HG03060 (cell line): ENCODE measurements at regions not wholly inside any gene's neighbourhood (a gene's known extent, or its start where the extent isn't known, plus 50 kb on each side); places are given as distances from the start of the nearest gene placed in this dataset.

Source experiments
- ATAC-seq: cut with Tn5 transposase; IDR thresholded peaks from one replicate; pipeline ENCODE4 v1.9.1; 2021; ENCODE audit warnings: low read depth, moderate number of reproducible peaks; ENCODE audit not compliant: unreplicated experiment

GRCh38 chr2:147657086-147658000, 187.5 kb upstream of the ACVR2A start:
- no peak for ATAC-seq

GRCh38 chr2:147649998-147650397, 194.8 kb upstream of the ACVR2A start:
- ATAC-seq, result no peak

DNA sequence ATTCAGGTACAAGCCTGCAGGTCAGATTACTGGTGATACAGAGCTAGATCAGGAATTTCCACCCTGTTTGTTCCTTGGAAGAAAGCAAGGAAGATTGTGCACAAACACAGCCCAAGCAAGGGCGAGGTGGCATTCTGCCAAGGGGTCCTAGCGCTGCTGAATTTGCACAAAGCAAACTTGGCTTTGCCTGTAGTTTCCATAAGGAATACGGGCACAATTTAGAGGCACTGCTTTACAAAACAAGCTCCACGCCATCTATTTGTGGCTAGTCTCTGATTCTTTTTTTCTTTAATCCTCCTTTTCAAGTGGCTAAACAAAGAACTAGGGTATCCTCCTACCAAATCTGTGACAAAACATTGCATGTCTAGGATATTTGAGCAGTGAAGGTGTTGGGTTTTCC, 195.5 kb upstream of the ACVR2A start:
- ATAC-seq, result no peak

GRCh38 chr2:147648471-147648870, 196.4 kb upstream of the ACVR2A start:
- ATAC-seq, result no peak

- ATAC-seq, result no peak
Measured at GRCh38 chr2:147647816-147648215, 197.0 kb upstream of the ACVR2A start.

DNA sequence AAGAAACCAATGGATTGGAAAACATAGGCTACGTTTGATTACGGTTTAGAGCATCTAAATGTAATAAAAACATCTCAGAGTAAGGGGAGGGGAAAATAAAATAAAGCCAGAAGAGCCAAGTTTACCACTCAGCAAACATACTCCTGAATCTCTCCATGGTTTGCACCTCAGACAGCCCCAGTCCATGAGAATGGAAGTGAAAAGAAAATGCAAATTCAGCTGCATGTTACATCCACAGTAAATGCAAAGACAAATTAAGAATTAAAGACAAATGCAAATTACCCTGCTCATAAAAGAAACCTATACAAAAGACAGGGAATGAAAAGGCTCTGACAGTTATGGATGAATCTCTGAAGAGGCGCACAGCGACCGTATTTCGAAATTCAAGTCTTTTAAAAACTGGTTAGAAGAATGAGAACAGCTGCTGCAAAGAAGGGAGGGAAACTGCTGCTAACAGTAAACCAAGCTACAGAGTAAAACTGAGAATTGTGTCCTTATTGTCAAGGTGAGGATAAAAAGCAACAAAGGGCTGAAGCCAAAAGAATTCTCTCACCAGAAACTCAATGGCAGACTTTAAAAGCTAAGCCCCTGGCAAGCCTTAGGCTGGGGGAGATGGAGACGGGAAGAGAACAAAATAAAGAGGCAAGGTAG, 197.9 kb upstream of the ACVR2A start:
- no peak for ATAC-seq

DNA sequence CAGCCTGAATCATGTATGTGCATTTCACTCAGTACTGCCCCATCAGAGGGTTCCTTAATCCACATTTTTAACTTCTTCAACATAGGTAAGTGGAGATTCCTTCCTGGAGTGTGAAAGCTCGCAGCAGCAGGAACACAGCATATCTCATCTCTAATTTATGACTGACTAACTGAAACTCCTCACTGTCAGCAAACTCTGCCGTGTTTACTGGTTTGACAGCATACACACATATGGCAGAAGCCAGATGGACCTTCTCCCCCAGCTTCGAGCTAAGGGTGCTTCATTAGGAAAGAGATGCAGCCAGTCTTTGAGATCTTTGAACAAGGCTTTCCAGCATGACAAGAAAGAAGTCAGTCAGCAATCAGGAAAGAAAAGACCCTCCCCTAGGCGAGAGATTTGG, 200.3 kb upstream of the ACVR2A start:
- ATAC-seq, result no peak

GRCh38 chr2:147642765-147643164, 202.1 kb upstream of the ACVR2A start:
- ATAC-seq, result no peak

DNA sequence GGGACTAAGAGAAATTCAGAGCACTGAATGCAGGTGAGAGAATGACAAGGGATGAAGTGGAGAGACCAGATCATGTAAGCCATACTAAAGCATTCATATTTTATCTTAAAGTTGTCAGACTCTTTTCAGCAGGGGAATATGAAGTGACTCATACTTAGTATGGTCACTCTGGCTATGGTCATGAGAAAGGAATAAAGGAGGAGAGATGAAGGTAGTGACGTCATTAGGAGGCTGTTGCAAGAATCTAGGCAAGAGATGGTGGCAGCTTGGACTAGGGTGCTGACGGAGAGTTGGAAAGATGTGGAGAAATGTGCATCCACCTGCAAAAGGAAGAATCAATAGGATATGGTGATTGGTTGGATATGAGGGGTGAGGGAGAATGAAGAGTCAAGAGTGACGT, 203.2 kb upstream of the ACVR2A start:
- ATAC-seq, result no peak

DNA sequence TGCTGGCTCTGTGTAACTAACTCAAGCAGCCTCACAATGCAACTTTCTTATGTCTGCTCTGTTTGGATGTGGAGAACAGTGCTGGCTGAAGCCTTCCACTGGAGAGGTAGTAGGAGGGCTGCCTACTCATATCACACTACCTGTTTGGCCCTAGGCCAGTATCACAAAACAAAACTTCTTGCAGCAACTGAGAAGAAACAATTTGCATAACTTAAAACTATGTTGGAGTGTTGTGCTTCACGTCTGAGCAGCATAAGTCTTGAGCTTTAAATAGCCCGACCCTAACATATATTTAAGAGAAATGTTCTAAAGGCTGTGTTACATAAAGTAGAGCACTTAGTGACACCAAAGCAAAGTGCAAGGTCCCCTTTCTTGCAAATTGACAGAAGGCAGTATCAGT, 204.9 kb upstream of the ACVR2A start:
- peak; percentile 80 for ATAC-seq

- ATAC-seq, result no peak
Measured at GRCh38 chr2:147639386-147639785, 205.4 kb upstream of the ACVR2A start.

DNA sequence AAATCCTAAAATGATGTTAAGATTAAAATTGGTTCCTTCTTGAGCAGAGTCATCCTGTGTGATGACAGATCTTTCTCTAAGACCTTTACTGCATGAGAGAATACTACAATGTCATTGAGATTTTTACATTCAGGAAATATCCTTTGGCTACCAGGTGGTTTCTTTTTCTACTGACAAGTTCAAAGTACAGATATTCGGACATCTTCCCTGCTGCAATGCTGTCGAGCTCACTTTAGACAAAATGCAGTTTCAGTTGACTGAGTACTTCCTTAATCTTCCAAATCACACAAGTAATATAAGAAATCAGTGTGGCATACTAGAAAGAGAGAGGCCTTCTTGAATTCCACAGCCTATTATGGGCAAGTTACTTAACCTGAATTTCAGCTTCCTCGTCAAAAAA, 207.9 kb upstream of the ACVR2A start:
- no peak for ATAC-seq

GRCh38 chr2:147636238-147636882, 208.5 kb upstream of the ACVR2A start:
- no peak for ATAC-seq

DNA sequence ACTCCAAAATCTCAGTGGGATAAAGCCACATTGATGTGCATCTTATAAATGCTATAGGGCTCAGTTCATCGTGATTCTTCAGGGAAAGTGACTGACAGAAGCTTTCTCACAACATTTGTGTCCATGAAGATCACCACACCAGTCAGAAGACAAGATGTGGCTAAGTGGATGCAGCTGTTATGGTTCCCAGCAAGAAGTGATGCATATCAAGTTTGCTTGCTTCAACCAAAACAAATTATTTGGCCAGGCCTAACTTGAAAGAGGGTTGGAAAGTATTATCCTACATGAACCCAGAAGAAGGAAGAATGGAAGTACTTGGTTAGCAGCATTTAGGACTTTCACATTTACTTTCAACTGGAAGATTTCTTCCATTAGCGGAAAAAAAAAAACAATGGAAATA, 210.0 kb upstream of the ACVR2A start:
- ATAC-seq, result no peak

DNA sequence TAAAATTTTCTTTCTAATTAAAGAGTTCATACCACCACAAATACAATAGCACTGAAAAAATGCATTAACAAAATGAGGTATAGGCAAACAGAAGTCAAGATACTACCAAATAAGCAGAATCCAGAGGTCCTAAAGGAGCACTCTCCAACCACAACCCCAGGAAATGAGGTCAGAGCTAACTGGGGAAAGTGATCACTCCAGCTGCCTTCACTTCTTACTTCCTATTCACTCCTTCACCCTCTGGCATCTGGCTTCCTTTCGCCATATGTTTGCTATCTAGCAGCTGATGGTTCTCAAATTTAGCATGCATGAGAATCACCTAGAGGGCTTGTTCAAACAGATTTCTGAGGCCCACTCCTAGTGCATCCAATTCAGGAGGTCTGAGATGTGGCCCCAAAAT, 212.6 kb upstream of the ACVR2A start:
- no peak for ATAC-seq

GRCh38 chr2:147631294-147631693, 213.5 kb upstream of the ACVR2A start:
- ATAC-seq, result no peak

GRCh38 chr2:147630585-147630984, 214.2 kb upstream of the ACVR2A start:
- ATAC-seq, result no peak

DNA sequence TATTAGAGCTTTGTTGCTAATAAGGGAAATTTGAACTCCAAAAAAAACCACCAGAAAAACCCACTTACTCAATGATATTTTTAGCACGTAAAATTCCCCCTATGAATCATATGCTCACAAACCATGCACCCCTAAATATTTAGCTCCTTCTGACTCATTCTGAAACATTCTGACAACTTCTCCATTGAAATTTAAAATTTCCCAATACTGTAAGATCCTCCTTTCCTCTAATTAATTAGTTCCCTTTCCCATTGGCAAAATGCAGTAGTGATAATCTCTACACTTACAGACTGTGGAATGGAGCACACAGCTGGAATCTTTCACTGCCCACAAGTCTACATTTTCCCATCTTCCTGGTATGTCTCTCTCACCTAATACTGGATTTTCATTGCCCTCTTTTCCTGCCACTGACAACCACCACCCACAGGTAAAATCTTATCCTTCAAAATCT, 215.8 kb upstream of the ACVR2A start:
- ATAC-seq, result peak; percentile 39

- ATAC-seq, result peak; percentile 91
Measured at GRCh38 chr2:147623328-147623727, 221.5 kb upstream of the ACVR2A start.

DNA sequence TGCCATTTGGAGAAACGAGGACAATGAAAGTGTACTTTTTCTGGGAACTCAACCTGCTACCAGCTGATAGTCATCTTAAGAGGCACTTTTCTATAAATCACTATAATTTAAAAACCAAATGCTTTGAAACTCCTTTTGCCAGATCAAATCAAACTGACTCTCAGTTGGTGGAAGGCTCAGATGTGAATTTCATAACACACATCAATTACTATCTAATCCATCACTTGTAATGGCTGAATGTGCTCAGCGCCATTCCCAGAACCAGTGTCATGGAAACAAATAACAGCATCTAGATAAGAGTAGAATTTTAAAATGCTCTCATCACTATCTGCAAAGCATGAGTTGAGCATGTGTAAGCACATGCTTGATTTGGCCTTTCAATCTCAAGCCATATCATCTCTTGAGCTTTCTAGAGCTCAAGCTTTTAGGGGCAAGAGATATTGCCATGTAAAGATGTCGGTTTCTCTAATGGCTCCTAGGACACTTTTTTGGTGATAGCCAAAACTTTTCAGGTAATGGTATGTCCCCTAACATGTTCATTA, 223.1 kb upstream of the ACVR2A start:
- ATAC-seq, result no peak

- no peak for ATAC-seq
Measured at GRCh38 chr2:147619808-147620207, 225.0 kb upstream of the ACVR2A start.
